GM18861 (cell line): ENCODE measurements at regions not wholly inside any gene's neighbourhood (a gene's known extent, or its start where the extent isn't known, plus 50 kb on each side); places are given as distances from the start of the nearest gene placed in this dataset.
"Not testable (repeated sequence)": the region's sequence is repeated elsewhere in the genome, so short reads cannot be mapped to it uniquely, and the experiment has no call there.

Source experiments
- ATAC-seq: cut with Tn5 transposase; IDR thresholded peaks from one replicate; pipeline ENCODE4 v1.9.1; 2021; ENCODE audit not compliant: unreplicated experiment

DNA sequence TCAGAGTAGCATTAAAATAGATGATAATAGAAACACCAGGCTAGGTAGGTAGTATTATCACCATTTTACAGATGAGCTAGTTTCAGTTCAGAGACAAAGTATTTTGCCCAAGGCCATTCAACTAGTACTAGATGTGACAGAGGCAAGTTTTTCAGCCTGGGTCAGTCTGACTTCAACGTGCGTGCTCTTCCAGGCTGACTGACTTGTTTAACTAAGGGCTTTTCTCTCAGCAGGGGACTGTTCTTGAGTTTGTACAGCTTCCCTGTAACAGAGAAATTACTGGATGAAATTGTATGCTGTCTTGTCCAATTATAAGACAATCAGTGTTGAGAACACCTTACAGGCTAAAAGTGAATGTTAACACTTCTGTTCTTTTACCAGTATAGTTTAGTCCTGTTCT, 333.5 kb upstream of the MAN1A1 start:
- no peak for ATAC-seq

DNA sequence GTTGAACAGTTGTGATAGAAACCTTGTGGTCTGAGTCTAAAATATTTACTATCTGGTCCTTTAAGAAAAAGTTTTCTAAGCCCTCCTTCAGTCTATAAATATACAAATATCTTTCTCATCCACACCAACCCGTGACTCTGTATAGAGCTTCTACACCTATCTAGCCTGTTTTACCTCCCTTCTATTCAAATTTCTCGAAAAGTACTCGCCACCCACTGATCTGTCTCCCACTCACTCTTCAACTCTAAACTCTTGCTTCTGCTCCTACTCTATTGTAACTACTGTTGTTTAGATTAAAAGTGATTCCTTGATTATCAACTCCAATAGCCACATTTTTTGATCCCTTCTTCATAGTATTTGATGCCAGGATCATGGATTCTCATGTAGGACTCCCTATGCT, 329.4 kb upstream of the MAN1A1 start:
- no peak for ATAC-seq

GRCh38 chr6:119677384-119677783, 327.8 kb upstream of the MAN1A1 start:
- no peak for ATAC-seq

DNA sequence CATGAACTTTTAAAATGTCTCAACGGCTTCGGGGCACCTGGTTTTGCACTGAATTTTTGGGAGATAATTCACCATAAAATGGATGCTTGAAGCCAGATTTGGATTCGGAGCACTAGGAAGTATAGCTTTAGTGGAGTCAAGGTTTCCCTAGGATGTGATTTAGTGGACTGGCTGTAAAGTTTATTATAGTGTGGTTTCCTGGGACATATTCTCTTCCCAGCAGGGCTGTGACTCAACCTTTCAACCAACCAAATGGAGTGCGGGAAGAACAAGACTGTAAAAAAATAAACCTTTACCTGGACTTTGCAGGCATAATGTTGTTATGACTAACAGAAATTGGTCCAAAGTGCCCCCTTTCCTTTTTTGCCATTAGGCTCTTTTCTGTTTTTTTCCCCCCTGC, 327.4 kb upstream of the MAN1A1 start:
- no peak for ATAC-seq

- no peak for ATAC-seq
Observed at GRCh38 chr6:119676230-119676629, 326.7 kb upstream of the MAN1A1 start.

DNA sequence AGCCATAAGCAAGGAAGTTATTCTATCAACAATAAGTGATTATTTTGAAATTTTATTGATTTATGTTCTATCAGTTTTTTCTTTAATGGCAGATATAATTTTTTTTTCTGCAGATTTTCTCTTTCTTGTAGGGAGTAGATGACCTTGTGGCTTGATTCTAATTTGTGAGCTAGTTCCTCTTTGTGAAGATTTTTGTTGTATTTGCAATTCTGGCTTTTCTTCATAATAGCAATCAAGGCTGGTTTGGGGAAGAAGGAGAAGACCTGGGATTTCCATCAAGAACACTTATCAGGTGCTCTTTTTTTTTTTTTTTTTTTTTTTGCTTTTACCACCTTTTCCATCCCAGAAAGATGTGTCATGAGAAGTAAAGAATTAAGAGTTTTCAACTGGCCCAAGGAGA, 324.2 kb upstream of the MAN1A1 start:
- no peak for ATAC-seq

- ATAC-seq: no peak
Observed at GRCh38 chr6:119672725-119673124, 323.2 kb upstream of the MAN1A1 start.

- ATAC-seq: no peak
Observed at GRCh38 chr6:119671105-119671504, 321.5 kb upstream of the MAN1A1 start.

GRCh38 chr6:119669221-119669620, 319.7 kb upstream of the MAN1A1 start:
- ATAC-seq: no peak

- ATAC-seq: not testable (repeated sequence)
Observed at GRCh38 chr6:119665432-119665831, 315.9 kb upstream of the MAN1A1 start.

DNA sequence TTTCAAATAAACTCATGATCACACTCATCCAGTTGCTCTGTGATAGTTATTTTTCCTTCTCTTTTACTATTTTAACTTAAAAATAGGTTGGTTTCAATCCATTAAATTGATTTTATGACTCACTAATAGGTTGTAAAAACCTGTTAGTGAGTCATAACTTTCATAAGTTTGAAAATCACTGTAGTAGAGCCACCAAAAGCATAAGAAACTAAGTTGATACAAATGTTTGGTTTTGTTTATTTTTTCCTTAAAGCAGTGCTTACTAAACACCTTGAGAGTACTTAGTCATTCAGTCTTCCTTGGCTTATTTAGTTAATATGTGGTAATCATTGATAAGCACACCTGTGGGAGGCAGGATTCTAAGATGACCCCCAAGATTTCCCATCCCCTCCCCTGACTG, 312.1 kb upstream of the MAN1A1 start:
- ATAC-seq: no peak

- ATAC-seq: no peak
Observed at GRCh38 chr6:119661078-119661477, 311.5 kb upstream of the MAN1A1 start.

GRCh38 chr6:119658917-119659316, 309.4 kb upstream of the MAN1A1 start:
- ATAC-seq: no peak

- no peak for ATAC-seq
Observed at GRCh38 chr6:119655124-119655523, 305.6 kb upstream of the MAN1A1 start.

DNA sequence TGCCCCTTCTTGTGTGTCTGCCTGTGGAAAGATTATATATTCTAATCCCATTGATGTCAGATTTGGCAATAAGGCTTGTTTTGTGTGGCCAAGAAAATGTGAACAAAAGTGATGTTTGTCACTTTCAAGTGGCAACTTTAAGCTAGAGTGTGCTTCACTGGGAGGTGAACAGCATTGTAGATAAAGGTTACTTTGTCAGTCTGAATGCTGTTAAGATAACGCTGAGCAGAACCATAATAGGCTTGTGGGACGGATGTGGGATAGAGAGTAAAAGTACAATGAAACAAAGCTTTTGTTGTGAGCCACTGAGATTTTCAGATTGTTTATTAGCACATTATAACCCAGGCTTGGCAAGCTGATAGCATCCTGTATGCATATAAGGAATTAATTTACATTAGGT, 303.8 kb upstream of the MAN1A1 start:
- ATAC-seq: no peak

DNA sequence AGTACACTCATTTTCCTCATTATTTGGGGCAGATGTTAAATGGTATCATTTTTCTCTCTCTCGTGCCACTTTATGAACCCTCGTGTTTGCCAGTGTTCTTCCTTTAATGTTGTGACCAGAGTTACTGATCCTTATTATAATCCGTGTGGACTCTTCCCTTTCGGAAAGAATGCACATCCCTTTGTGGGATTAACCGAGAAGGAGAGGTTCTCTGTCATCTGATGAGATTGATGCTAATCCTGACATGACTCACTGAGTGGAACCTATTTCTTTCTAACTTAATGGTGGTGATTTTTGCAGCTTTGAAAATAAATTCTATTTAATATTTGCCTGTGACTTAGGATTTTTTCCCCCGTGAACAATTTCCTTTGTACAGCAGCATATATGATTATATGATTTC, 300.0 kb upstream of the MAN1A1 start:
- no peak for ATAC-seq

GRCh38 chr6:119647309-119647708, 297.7 kb upstream of the MAN1A1 start:
- ATAC-seq: no peak

GRCh38 chr6:119643876-119644275, 294.3 kb upstream of the MAN1A1 start:
- no peak for ATAC-seq

DNA sequence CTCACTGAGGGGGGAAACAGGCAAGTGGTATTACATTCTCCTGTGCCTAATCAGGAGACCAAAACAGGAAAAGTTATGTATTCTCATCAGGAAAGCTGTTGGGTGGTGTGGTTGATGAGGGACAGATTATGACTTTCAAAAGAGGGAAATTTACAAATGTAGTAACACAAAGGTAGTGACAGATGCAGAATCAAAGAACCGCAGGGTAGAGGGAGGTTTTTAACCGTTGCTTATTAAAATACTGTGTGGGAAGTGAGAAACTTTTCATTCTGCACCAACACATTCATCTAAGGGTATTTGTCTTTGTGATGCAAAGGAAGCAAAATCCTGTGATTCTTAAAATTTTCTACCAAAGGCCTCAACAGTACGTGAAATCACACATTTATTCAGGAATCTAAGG, 288.2 kb upstream of the MAN1A1 start:
- ATAC-seq: no peak

DNA sequence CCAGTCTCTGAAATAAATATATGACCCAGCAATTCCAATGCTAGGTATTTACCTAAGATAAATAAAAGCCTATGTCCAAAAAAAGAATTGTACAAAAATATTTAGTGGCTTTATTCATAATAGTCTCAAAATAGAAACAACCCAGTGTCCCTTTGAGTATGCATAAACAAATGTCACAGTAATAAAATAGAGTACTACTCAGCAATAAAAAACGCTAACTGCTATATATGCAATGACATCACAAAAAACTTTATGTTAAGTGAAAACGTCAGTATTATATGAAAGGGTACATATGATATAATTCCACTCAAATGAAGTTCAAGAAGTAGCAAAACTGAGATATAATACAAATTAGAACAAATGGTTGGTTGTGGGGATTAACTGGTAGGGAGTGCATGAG, 286.5 kb upstream of the MAN1A1 start:
- no peak for ATAC-seq

GRCh38 chr6:119633461-119633860, 283.9 kb upstream of the MAN1A1 start:
- no peak for ATAC-seq

DNA sequence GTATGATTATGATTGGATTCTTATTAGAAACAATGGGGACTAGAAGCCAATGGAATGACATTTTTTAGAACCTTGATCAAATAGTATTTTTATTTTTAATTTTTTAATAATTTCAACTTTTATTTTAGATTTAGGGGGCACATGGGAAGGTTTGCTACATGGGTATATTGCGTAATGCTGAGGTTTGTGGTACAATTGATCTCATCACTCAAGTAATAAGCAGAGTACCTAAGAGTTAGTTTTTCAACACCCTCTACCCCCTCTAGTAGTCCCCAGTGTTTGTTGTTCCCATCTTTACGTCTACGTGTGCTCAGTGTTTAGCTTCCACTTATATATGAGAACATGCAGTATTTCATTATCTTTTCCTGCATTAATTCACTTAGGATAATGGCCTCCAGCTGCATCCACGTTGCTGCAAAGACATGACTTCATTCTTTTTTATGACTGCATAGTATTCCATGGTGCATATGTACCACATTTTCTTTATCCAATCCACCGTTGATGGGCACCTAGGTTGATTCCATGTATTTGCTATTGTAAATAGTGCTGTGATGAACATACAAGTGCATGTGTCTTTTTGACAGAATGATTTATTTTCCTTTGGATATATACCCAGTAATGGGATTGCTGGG, 281.1 kb upstream of the MAN1A1 start:
- no peak for ATAC-seq
